HepG2 (cell line): ENCODE measurements at regions not wholly inside any gene's neighbourhood (a gene's known extent, or its start where the extent isn't known, plus 50 kb on each side); places are given as distances from the start of the nearest gene placed in this dataset.

Experiments
- ARNT ChIP-seq: fragments of 450-650 bp; IDR thresholded peaks from 2 replicates; pipeline ENCODE4 v1.6.1; 2017
- E2F1 ChIP-seq: sonication (generic); formaldehyde crosslinking; IDR thresholded peaks from 2 replicates; pipeline ENCODE4 v1.5.0; 2020; ENCODE audit warnings: missing genetic modification reagents
- HES4 ChIP-seq: sonication (generic); formaldehyde crosslinking; IDR thresholded peaks from 2 replicates; pipeline ENCODE4 v1.9.0; 2021; ENCODE audit warnings: mild to moderate bottlenecking, missing genetic modification reagents, borderline replicate concordance
- HMG20B ChIP-seq: conservative IDR thresholded peaks from 2 replicates; pipeline ENCODE4 v1.6.1; 2016; ENCODE audit warnings: missing genetic modification reagents, missing compliant biosample characterization
- KAT8 ChIP-seq: IDR thresholded peaks from 2 replicates; pipeline ENCODE4 v1.6.1; 2016; ENCODE audit warnings: missing genetic modification reagents, missing compliant biosample characterization
- KLF12 ChIP-seq: sonication (generic); formaldehyde crosslinking; IDR thresholded peaks from 2 replicates; pipeline ENCODE4 v1.4.0; 2020; ENCODE audit warnings: missing genetic modification reagents, borderline replicate concordance
- POLR2A ChIP-seq, 2 experiments: IDR thresholded peaks; 2 replicates each; pipeline ENCODE4 v1.6.1; 2011; ENCODE audit warnings: low read depth in 2 of 2, low read length in 2 of 2, mild to moderate bottlenecking in 1 of 2, moderate library complexity in 1 of 2; ENCODE audit not compliant: insufficient read depth in 1 of 2
- RCOR2 ChIP-seq: IDR thresholded peaks from 2 replicates; pipeline ENCODE4 v1.6.1; 2016; ENCODE audit warnings: missing biosample characterization, missing genetic modification reagents
- SMAD3 ChIP-seq: sonication (generic); formaldehyde crosslinking; IDR thresholded peaks from 2 replicates; pipeline ENCODE4 v1.4.0; 2020; ENCODE audit warnings: missing genetic modification reagents
- TEAD3 ChIP-seq: optimal IDR thresholded peaks from 2 replicates; pipeline ENCODE3; 2016; ENCODE audit warnings: borderline replicate concordance
- ZFP1 ChIP-seq: IDR thresholded peaks from 2 replicates; pipeline ENCODE4 v1.6.1; 2016
- ZNF20 ChIP-seq: sonication (generic); formaldehyde crosslinking; IDR thresholded peaks from 2 replicates; pipeline ENCODE4 v1.4.0; 2020; ENCODE audit warnings: mild to moderate bottlenecking, moderate library complexity, missing genetic modification reagents
- ZNF251 ChIP-seq: sonication (generic); formaldehyde crosslinking; IDR thresholded peaks from 2 replicates; pipeline ENCODE4 v1.9.0; 2021; ENCODE audit warnings: mild to moderate bottlenecking, missing genetic modification reagents
- ZNF563 ChIP-seq: sonication (generic); formaldehyde crosslinking; IDR thresholded peaks from 2 replicates; pipeline ENCODE4 v1.8.0; 2022; ENCODE audit warnings: mild to moderate bottlenecking, moderate library complexity, missing genetic modification reagents
- ZNF574 ChIP-seq: sonication (generic); formaldehyde crosslinking; IDR thresholded peaks from 2 replicates; pipeline ENCODE4 v1.4.0; 2020; ENCODE audit warnings: missing genetic modification reagents
- ZNF598 ChIP-seq: sonication (generic); formaldehyde crosslinking; IDR thresholded peaks from 2 replicates; pipeline ENCODE4 v1.5.1; 2020; ENCODE audit warnings: mild to moderate bottlenecking, missing genetic modification reagents, borderline replicate concordance
- ZNF615 ChIP-seq: sonication (generic); formaldehyde crosslinking; IDR thresholded peaks from 2 replicates; pipeline ENCODE4 v1.5.0; 2020; ENCODE audit warnings: mild to moderate bottlenecking, missing genetic modification reagents, borderline replicate concordance
- ZNF619 ChIP-seq: sonication (generic); formaldehyde crosslinking; IDR thresholded peaks from 2 replicates; pipeline ENCODE4 v1.4.0; 2020; ENCODE audit warnings: mild to moderate bottlenecking, missing genetic modification reagents
- ZNF703 ChIP-seq: sonication (generic); formaldehyde crosslinking; IDR thresholded peaks from 2 replicates; pipeline ENCODE4 v1.5.1; 2020; ENCODE audit warnings: missing genetic modification reagents, mild to moderate bottlenecking, moderate library complexity, borderline replicate concordance
- ZNF891 ChIP-seq: sonication (generic); formaldehyde crosslinking; IDR thresholded peaks from 2 replicates; pipeline ENCODE4 v1.5.0; 2020; ENCODE audit warnings: mild to moderate bottlenecking, missing genetic modification reagents
- TF ChIP-seq, protein P1 (sequence below): sonication (generic); formaldehyde crosslinking; IDR thresholded peaks from 2 replicates; pipeline ENCODE4 v1.4.0; 2020; ENCODE audit warnings: missing genetic modification reagents, borderline replicate concordance
- TF ChIP-seq, protein P2 (sequence below): sonication (generic); formaldehyde crosslinking; IDR thresholded peaks from 2 replicates; pipeline ENCODE4 v1.9.0; 2022; ENCODE audit warnings: missing genetic modification reagents, mild to moderate bottlenecking, borderline replicate concordance

- TF ChIP-seq E2F1 (CRISPR knock-in tag): no peak
- 0 out of 2 replicates have a peak, but pooled peaks have one; percentile 17 for TF ChIP-seq SMAD3
- no peak for TF ChIP-seq RCOR2 (CRISPR knock-in tag)
- peak; percentile 51; the same call in 1 of the 2 replicates for TF ChIP-seq ZNF615 (CRISPR knock-in tag)
- TF ChIP-seq, protein P1, sequence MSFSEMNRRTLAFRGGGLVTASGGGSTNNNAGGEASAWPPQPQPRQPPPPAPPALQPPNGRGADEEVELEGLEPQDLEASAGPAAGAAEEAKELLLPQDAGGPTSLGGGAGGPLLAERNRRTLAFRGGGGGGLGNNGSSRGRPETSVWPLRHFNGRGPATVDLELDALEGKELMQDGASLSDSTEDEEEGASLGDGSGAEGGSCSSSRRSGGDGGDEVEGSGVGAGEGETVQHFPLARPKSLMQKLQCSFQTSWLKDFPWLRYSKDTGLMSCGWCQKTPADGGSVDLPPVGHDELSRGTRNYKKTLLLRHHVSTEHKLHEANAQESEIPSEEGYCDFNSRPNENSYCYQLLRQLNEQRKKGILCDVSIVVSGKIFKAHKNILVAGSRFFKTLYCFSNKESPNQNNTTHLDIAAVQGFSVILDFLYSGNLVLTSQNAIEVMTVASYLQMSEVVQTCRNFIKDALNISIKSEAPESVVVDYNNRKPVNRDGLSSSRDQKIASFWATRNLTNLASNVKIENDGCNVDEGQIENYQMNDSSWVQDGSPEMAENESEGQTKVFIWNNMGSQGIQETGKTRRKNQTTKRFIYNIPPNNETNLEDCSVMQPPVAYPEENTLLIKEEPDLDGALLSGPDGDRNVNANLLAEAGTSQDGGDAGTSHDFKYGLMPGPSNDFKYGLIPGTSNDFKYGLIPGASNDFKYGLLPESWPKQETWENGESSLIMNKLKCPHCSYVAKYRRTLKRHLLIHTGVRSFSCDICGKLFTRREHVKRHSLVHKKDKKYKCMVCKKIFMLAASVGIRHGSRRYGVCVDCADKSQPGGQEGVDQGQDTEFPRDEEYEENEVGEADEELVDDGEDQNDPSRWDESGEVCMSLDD (CRISPR knock-in tag): no peak
- no peak for TF ChIP-seq ZNF251
- no peak for TF ChIP-seq ZNF891 (CRISPR knock-in tag)
- 0 out of 2 replicates have a peak, but pooled peaks have one; percentile 38 for TF ChIP-seq ZNF574 (CRISPR knock-in tag)
- TF ChIP-seq HMG20B (CRISPR knock-in tag): no peak
- peak; percentile 61; the same call in 1 of the 2 replicates for TF ChIP-seq HES4 (CRISPR knock-in tag)
- TF ChIP-seq KLF12: no peak
- no peak for TF ChIP-seq ZNF20 (CRISPR knock-in tag)
- TF ChIP-seq ZNF619 (CRISPR knock-in tag): no peak
- TF ChIP-seq, protein P2, sequence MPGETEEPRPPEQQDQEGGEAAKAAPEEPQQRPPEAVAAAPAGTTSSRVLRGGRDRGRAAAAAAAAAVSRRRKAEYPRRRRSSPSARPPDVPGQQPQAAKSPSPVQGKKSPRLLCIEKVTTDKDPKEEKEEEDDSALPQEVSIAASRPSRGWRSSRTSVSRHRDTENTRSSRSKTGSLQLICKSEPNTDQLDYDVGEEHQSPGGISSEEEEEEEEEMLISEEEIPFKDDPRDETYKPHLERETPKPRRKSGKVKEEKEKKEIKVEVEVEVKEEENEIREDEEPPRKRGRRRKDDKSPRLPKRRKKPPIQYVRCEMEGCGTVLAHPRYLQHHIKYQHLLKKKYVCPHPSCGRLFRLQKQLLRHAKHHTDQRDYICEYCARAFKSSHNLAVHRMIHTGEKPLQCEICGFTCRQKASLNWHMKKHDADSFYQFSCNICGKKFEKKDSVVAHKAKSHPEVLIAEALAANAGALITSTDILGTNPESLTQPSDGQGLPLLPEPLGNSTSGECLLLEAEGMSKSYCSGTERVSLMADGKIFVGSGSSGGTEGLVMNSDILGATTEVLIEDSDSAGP (CRISPR knock-in tag): peak; percentile 18; the same call in 1 of the 2 replicates
- TF ChIP-seq ARNT: no peak
- TF ChIP-seq TEAD3: no peak
- 0 out of 2 replicates have a peak, but pooled peaks have one; percentile 64 for TF ChIP-seq ZNF563
- no peak for TF ChIP-seq KAT8
- TF ChIP-seq ZNF703 (CRISPR knock-in tag): no peak
- TF ChIP-seq POLR2A (IDR thresholded peaks at IDR 0.05; ENCODE audit: insufficient read depth in 1 of 2, low read depth in 2 of 2, low read length in 2 of 2): no peak
- no peak for TF ChIP-seq ZNF598 (CRISPR knock-in tag)
- no peak for TF ChIP-seq ZFP1 (CRISPR knock-in tag)
Observed at GRCh38 chr5:88140856-88141752, 127.5 kb downstream of the TMEM161B start (continued).
